ENCODE measurements at regions not wholly inside any gene's neighbourhood (a gene's known extent, or its start where the extent isn't known, plus 50 kb on each side); places are given as distances from the start of the nearest gene placed in this dataset.

DNA sequence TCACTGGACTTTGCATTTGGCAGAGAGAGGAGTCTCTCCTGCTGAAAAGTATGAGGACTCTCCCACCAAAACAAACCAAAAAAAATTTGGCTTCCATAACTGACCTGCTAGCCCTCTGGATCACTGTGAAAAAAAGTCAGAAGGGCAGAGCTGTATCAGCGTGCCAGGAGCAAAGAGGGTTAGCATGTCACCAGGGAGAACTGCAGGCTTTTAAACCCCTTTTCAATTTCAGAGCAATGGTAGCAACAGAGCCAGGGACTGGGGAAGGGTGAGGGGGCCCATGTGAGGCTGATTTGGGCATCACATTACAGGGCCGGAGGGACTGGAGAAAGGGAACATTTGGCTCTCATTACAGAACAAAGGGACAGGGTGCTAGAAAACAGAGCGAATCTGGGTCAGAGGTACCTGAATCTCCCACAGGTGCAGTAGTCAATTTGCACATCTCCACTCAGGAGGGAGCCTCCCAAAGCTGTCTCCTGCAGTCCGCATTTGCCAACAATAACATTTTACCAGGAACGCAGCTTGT lies 185.7 kb upstream of the EYA4 start:
- Histone ChIP-seq H4K20me1 (ENCODE audit: control insufficient read depth, insufficient read depth, low read length, poor library complexity, severe bottlenecking) (no peaks in the 10 kb centered on the region), H3K27me3 (replicated peaks in 1 of 4; ENCODE audit: control extremely low read depth in 1 of 4, control insufficient read depth in 3 of 4, insufficient read depth in 4 of 4, low read length in 3 of 4) (no peaks in the 10 kb centered on the region), H2AFZ (ENCODE audit: insufficient read depth, low read depth, low read length, poor library complexity, severe bottlenecking) (no peak overlapping the region), H3K4me2 (replicated peaks; ENCODE audit: low read depth, low read length, poor library complexity, severe bottlenecking) (no peak overlapping the region), H3K9ac (ENCODE audit: low read length) (no peak overlapping the region), H3K9me3 (ENCODE audit: control extremely low read depth in 1 of 3, control insufficient read depth in 2 of 3, insufficient read depth in 1 of 3, low read length in 2 of 3) (no peaks in the 10 kb centered on the region), H3K27ac (ENCODE audit: low read length in 2 of 2) (no peak overlapping the region), H3K36me3 (replicated peaks in 1 of 2; ENCODE audit: control extremely low read depth in 1 of 2, control insufficient read depth in 1 of 2, extremely low read depth in 1 of 2, insufficient read depth in 2 of 2, low read length in 1 of 2) (no peaks in the 10 kb centered on the region), H3K4me3 (ENCODE audit: control extremely low read depth in 1 of 5, extremely low read depth in 1 of 5, insufficient read depth in 1 of 5, low read depth in 2 of 5, low read length in 4 of 5) (no peak overlapping the region), H3K79me2 (ENCODE audit: control insufficient read depth, insufficient read depth, low read length) (no peaks in the 10 kb centered on the region), H3K4me1 (ENCODE audit: control insufficient read depth in 2 of 2, insufficient read depth in 2 of 2, low read length in 2 of 2) (no peaks in the 10 kb centered on the region)
- no peak for TF ChIP-seq EZH2 (IDR thresholded peaks at IDR 0.05; ENCODE audit: borderline replicate concordance, insufficient read depth, low read depth, low read length, poor library complexity, severe bottlenecking)
- TF ChIP-seq, protein P1, sequence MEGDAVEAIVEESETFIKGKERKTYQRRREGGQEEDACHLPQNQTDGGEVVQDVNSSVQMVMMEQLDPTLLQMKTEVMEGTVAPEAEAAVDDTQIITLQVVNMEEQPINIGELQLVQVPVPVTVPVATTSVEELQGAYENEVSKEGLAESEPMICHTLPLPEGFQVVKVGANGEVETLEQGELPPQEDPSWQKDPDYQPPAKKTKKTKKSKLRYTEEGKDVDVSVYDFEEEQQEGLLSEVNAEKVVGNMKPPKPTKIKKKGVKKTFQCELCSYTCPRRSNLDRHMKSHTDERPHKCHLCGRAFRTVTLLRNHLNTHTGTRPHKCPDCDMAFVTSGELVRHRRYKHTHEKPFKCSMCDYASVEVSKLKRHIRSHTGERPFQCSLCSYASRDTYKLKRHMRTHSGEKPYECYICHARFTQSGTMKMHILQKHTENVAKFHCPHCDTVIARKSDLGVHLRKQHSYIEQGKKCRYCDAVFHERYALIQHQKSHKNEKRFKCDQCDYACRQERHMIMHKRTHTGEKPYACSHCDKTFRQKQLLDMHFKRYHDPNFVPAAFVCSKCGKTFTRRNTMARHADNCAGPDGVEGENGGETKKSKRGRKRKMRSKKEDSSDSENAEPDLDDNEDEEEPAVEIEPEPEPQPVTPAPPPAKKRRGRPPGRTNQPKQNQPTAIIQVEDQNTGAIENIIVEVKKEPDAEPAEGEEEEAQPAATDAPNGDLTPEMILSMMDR (IDR thresholded peaks at IDR 0.05): no peak
- DNase-seq: no peak
- POLR2A ChIA-PET: no interaction called here
- H3K27me3 Mint-ChIP-seq: peaks cover 3% of the 10 kb centered on the region
- ATAC-seq (ENCODE audit: low read depth): no peak
- intact Hi-C loops (cut with micrococcal nuclease): no loop called here
- no peak overlapping the region for H3K4me3 Mint-ChIP-seq
- CTCF ChIA-PET: no interaction called here
- H3K4me1 Mint-ChIP-seq: no peaks in the 10 kb centered on the region
- H3K9me3 Mint-ChIP-seq (ENCODE audit: insufficient read depth): no peaks in the 10 kb centered on the region
- no peak overlapping the region for H3K27ac Mint-ChIP-seq
- WGBS (ENCODE audit: insufficient coverage): 87% methylated on average over 4 of the region's 5 CpGs

DNA sequence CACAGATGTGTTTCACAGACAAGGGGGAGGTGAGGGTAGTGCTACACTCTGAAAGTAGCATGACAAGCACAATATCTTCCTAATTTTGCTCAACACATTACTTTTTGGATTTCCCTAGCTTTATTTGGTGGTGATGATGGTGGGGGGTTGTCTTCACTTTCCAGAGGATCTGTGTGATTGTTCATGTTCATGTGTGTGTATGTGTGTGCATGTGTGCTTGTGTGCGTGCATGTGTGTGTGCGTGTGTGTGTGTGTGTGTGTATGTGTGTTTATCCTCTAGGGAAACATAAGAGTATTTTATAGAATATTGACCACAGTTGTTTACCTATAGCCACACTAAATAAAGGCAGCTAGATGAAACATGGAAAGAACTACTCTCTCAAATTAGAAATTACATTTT lies 183.8 kb upstream of the EYA4 start:
- H3K27me3 Mint-ChIP-seq: peaks cover 3% of the 10 kb centered on the region
- Histone ChIP-seq H3K4me2 (replicated peaks; ENCODE audit: low read depth, low read length, poor library complexity, severe bottlenecking) (no peak overlapping the region), H4K20me1 (ENCODE audit: control insufficient read depth, insufficient read depth, low read length, poor library complexity, severe bottlenecking) (no peaks in the 10 kb centered on the region), H3K79me2 (ENCODE audit: control insufficient read depth, insufficient read depth, low read length) (no peaks in the 10 kb centered on the region), H3K27me3 (replicated peaks in 1 of 4; ENCODE audit: control extremely low read depth in 1 of 4, control insufficient read depth in 3 of 4, insufficient read depth in 4 of 4, low read length in 3 of 4) (no peaks in the 10 kb centered on the region), H3K9me3 (ENCODE audit: control extremely low read depth in 1 of 3, control insufficient read depth in 2 of 3, insufficient read depth in 1 of 3, low read length in 2 of 3) (no peaks in the 10 kb centered on the region), H3K4me3 (ENCODE audit: control extremely low read depth in 1 of 5, extremely low read depth in 1 of 5, insufficient read depth in 1 of 5, low read depth in 2 of 5, low read length in 4 of 5) (no peak overlapping the region), H3K4me1 (ENCODE audit: control insufficient read depth in 2 of 2, insufficient read depth in 2 of 2, low read length in 2 of 2) (no peaks in the 10 kb centered on the region), H3K36me3 (replicated peaks in 1 of 2; ENCODE audit: control extremely low read depth in 1 of 2, control insufficient read depth in 1 of 2, extremely low read depth in 1 of 2, insufficient read depth in 2 of 2, low read length in 1 of 2) (no peaks in the 10 kb centered on the region), H3K9ac (ENCODE audit: low read length) (no peak overlapping the region), H3K27ac (ENCODE audit: low read length in 2 of 2) (no peak overlapping the region), H2AFZ (ENCODE audit: insufficient read depth, low read depth, low read length, poor library complexity, severe bottlenecking) (no peak overlapping the region)
- DNase-seq (no peak), ATAC-seq (ENCODE audit: low read depth) (no peak)
- H3K4me3 Mint-ChIP-seq: no peak overlapping the region
- no CpG with 5 or more reads among the region's 2 CpGs for WGBS (ENCODE audit: insufficient coverage)
- TF ChIP-seq EZH2 (IDR thresholded peaks at IDR 0.05; ENCODE audit: borderline replicate concordance, insufficient read depth, low read depth, low read length, poor library complexity, severe bottlenecking): no peak
- TF ChIP-seq, protein P1 (IDR thresholded peaks at IDR 0.05): no peak
- H3K9me3 Mint-ChIP-seq (ENCODE audit: insufficient read depth): no peaks in the 10 kb centered on the region
- H3K27ac Mint-ChIP-seq: no peak overlapping the region
- ChIA-PET POLR2A (no interaction called here), CTCF (no interaction called here)
- intact Hi-C loops (cut with micrococcal nuclease): no loop called here
- no peaks in the 10 kb centered on the region for H3K4me1 Mint-ChIP-seq
